ENCODE measurements at regions not wholly inside any gene's neighbourhood (a gene's known extent, or its start where the extent isn't known, plus 50 kb on each side); places are given as distances from the start of the nearest gene placed in this dataset.

DNA sequence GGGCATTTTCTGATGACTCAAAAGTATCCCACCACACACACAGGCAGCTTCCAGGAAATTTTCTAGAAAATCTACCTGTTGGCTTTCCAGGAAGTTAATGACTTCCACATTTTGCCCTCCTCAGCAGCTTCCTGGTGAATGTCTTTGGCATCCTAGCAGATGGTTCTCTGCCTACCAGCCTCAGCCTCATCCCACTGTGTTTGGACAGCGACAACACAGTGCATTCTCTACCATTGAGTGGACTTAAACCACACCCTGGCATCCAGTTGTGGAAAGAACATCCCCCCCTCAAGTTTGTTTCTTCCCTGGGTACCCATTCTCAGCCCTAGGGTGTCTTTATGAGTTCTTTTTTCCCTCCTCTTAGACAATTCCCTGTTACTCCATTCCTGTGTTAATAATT lies 50.8 kb upstream of the GADL1 start:
- Histone ChIP-seq H3K9me2 (replicated peaks; ENCODE audit: insufficient read depth, low read length) (no peaks in the 10 kb centered on the region), H3K27me3 (ENCODE audit: low read length) (no peaks in the 10 kb centered on the region), H3K36me3 (ENCODE audit: insufficient read depth, low read length) (no peaks in the 10 kb centered on the region), H3K9me3 (ENCODE audit: low read length) (no peaks in the 10 kb centered on the region), H3K79me2 (ENCODE audit: low read length) (no peaks in the 10 kb centered on the region), H3K9ac (ENCODE audit: low read length) (no peak overlapping the region), H3K4me3 (ENCODE audit: low read length) (no peak overlapping the region), H3K4me2 (ENCODE audit: low read depth, low read length, poor library complexity, severe bottlenecking) (no peak overlapping the region), H3K4me1 (ENCODE audit: low read length) (no peaks in the 10 kb centered on the region), H2AFZ (ENCODE audit: low read length) (no peak overlapping the region), H3K27ac (ENCODE audit: low read length) (no peak overlapping the region), H4K20me1 (ENCODE audit: insufficient read depth, low read depth, low read length) (no peaks in the 10 kb centered on the region)
- no peak for DNase-seq

DNA sequence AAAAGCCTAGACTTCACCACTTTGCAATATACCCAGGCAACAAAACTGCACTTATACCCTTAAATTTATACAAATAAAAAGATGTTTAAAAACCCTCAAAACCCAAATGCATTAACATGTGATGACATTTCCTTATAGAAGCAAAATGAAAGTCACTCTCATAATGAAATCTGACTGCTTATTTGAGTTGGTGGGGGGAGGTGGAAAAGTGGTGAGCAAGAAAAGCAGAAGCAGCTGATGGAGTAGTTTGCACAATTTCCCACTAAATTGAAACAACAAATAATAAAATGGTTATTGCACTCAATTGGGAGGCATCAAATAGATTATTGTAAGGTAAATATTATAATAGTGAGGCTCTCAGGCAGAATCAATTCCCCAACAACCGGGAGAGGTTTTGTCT lies 54.0 kb upstream of the GADL1 start:
- no peak overlapping the region for H3K4me2 ChIP-seq (ENCODE audit: low read depth, low read length, poor library complexity, severe bottlenecking)
- no peak overlapping the region for H2AFZ ChIP-seq (ENCODE audit: low read length)

DNA sequence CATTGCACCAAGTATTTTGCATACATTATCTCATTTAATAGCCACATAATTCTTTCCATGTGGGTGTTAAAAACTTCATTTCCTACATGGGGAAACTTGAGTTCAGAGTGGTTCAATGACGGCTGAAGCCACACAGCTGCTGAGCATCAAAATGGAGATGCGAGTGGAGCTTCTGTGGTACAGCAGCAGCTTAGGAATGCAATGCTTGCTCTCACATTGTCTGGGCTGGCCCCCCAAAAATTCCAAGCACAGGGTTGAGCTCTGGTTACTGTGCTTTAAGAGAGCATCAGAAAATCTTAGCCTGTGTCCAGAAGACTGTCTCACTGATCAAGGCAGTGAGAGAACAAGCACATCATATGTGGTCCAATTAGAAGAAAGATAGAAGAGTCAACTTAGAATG lies 57.4 kb upstream of the GADL1 start:
- no peak for DNase-seq
- Histone ChIP-seq H3K27ac (ENCODE audit: low read length) (no peak overlapping the region), H3K4me3 (ENCODE audit: low read length) (no peak overlapping the region), H3K9me2 (replicated peaks; ENCODE audit: insufficient read depth, low read length) (no peaks in the 10 kb centered on the region), H3K36me3 (ENCODE audit: insufficient read depth, low read length) (no peaks in the 10 kb centered on the region), H4K20me1 (ENCODE audit: insufficient read depth, low read depth, low read length) (no peaks in the 10 kb centered on the region), H3K4me1 (ENCODE audit: low read length) (no peaks in the 10 kb centered on the region), H3K9ac (ENCODE audit: low read length) (no peak overlapping the region), H3K9me3 (ENCODE audit: low read length) (no peaks in the 10 kb centered on the region), H3K27me3 (ENCODE audit: low read length) (no peaks in the 10 kb centered on the region), H3K4me2 (ENCODE audit: low read depth, low read length, poor library complexity, severe bottlenecking) (no peak overlapping the region), H3K79me2 (ENCODE audit: low read length) (no peaks in the 10 kb centered on the region), H2AFZ (ENCODE audit: low read length) (no peak overlapping the region)

More for the DNA sequence above, 54.0 kb upstream of the GADL1 start:
- Histone ChIP-seq H3K9me2 (replicated peaks; ENCODE audit: insufficient read depth, low read length) (no peaks in the 10 kb centered on the region), H3K27me3 (ENCODE audit: low read length) (no peaks in the 10 kb centered on the region), H3K4me3 (ENCODE audit: low read length) (no peak overlapping the region), H3K36me3 (ENCODE audit: insufficient read depth, low read length) (no peaks in the 10 kb centered on the region), H3K27ac (ENCODE audit: low read length) (no peak overlapping the region), H4K20me1 (ENCODE audit: insufficient read depth, low read depth, low read length) (no peaks in the 10 kb centered on the region), H3K9ac (ENCODE audit: low read length) (no peak overlapping the region), H3K9me3 (ENCODE audit: low read length) (no peaks in the 10 kb centered on the region), H3K79me2 (ENCODE audit: low read length) (no peaks in the 10 kb centered on the region), H3K4me1 (ENCODE audit: low read length) (no peaks in the 10 kb centered on the region)
- DNase-seq, result no peak

DNA sequence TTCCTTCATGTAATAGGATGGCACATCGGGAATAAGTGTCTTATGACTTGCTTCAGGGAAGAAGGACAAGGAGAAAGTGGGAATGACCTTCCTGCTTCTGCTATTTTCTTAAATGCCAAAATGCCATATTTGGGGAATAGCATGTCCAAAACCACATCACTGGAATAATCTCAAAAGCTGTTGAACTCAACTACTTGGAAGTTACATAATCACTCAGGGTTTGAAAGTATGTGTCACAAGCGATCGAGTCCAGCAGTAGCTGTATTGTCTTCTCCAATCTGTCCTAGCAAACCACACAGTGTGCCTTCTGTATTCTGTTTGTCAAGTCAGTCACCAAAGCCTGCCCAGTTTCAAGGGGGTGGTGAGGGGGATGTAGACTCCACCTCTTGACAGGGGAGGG lies 58.3 kb upstream of the GADL1 start:
- H4K20me1 ChIP-seq (ENCODE audit: insufficient read depth, low read depth, low read length), result no peaks in the 10 kb centered on the region
- no peak overlapping the region for H2AFZ ChIP-seq (ENCODE audit: low read length)
- no peak overlapping the region for H3K4me3 ChIP-seq (ENCODE audit: low read length)
- no peak for DNase-seq
- no peak overlapping the region for H3K9ac ChIP-seq (ENCODE audit: low read length)
- no peak overlapping the region for H3K4me2 ChIP-seq (ENCODE audit: low read depth, low read length, poor library complexity, severe bottlenecking)
- H3K27ac ChIP-seq (ENCODE audit: low read length), result no peak overlapping the region
- H3K27me3 ChIP-seq (ENCODE audit: low read length), result no peaks in the 10 kb centered on the region
- H3K9me3 ChIP-seq (ENCODE audit: low read length), result no peaks in the 10 kb centered on the region
- H3K79me2 ChIP-seq (ENCODE audit: low read length), result no peaks in the 10 kb centered on the region
- H3K9me2 ChIP-seq (replicated peaks; ENCODE audit: insufficient read depth, low read length), result no peaks in the 10 kb centered on the region
- no peaks in the 10 kb centered on the region for H3K36me3 ChIP-seq (ENCODE audit: insufficient read depth, low read length)
- H3K4me1 ChIP-seq (ENCODE audit: low read length), result no peaks in the 10 kb centered on the region

DNA sequence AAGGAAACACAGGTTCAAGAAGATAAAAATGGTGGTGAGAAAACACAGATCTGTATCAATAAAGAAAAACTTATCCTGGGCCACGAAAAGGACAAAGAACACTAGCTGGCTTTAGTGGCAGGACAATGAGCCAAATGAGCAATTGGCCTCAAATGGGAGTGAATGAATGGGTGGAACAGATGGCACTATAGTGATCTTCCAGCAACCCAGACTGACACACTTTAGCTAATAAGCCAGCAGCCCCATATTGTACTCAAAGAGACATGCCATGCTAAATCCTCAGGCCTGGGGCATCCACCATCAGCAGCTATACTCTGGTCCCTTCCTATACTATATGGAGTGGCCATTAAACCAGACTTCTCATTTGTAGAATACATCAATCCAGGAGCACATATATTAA lies 60.0 kb upstream of the GADL1 start:
- Histone ChIP-seq H3K9me3 (ENCODE audit: low read length) (no peaks in the 10 kb centered on the region), H3K4me3 (ENCODE audit: low read length) (no peak overlapping the region), H3K27ac (ENCODE audit: low read length) (no peak overlapping the region), H3K36me3 (ENCODE audit: insufficient read depth, low read length) (no peaks in the 10 kb centered on the region), H3K4me1 (ENCODE audit: low read length) (no peaks in the 10 kb centered on the region), H3K27me3 (ENCODE audit: low read length) (no peaks in the 10 kb centered on the region), H2AFZ (ENCODE audit: low read length) (no peak overlapping the region), H3K9ac (ENCODE audit: low read length) (no peak overlapping the region), H3K9me2 (replicated peaks; ENCODE audit: insufficient read depth, low read length) (no peaks in the 10 kb centered on the region), H3K79me2 (ENCODE audit: low read length) (no peaks in the 10 kb centered on the region), H3K4me2 (ENCODE audit: low read depth, low read length, poor library complexity, severe bottlenecking) (no peak overlapping the region), H4K20me1 (ENCODE audit: insufficient read depth, low read depth, low read length) (no peaks in the 10 kb centered on the region)
- no peak for DNase-seq

DNA sequence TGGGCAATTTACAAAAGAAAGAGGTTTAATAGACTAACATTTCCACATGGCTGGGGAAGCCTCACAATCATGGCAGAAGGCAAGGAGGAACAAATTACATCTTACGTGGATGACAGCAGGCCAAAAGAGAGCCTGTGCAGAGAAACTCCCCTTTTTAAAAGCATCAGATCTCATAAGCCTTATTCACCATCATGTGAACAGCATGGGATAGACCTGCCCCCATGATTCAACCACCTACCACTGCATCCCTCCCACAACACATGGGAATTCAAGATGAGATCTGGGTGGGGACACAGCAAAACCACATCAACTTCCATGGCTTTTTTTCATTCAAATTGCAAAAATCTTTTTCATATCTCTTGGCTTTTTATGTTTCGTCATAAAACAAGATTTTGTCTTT lies 67.6 kb upstream of the GADL1 start:
- Histone ChIP-seq H3K79me2 (ENCODE audit: low read length) (no peaks in the 10 kb centered on the region), H3K27ac (ENCODE audit: low read length) (no peak overlapping the region), H3K9ac (ENCODE audit: low read length) (no peak overlapping the region), H3K9me3 (ENCODE audit: low read length) (no peaks in the 10 kb centered on the region), H2AFZ (ENCODE audit: low read length) (no peak overlapping the region), H3K4me3 (ENCODE audit: low read length) (no peak overlapping the region), H3K4me2 (ENCODE audit: low read depth, low read length, poor library complexity, severe bottlenecking) (no peak overlapping the region), H3K4me1 (ENCODE audit: low read length) (no peaks in the 10 kb centered on the region), H3K27me3 (ENCODE audit: low read length) (no peaks in the 10 kb centered on the region), H3K9me2 (replicated peaks; ENCODE audit: insufficient read depth, low read length) (no peaks in the 10 kb centered on the region), H3K36me3 (ENCODE audit: insufficient read depth, low read length) (no peaks in the 10 kb centered on the region), H4K20me1 (ENCODE audit: insufficient read depth, low read depth, low read length) (no peaks in the 10 kb centered on the region)
- no peak for DNase-seq

DNA sequence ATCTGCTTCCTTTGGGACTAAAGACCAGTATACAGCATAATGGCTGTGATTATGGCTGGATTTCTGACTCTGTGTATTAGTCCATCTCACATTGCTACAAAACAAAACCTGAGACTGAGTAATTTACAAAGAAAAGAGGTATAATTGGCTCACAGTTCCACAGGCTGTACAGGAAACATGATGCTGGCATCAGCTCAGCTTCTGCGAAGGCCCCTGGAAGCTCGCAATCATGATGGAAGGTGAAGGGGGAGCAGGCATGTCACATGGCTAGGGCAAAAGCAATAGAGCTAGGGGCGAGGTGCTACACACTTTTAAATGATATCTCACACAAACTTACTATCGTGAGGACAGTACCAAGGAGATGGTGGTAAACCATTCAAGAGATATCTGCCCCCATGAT lies 68.0 kb upstream of the GADL1 start:
- H4K20me1 ChIP-seq (ENCODE audit: insufficient read depth, low read depth, low read length), result no peaks in the 10 kb centered on the region
- no peaks in the 10 kb centered on the region for H3K36me3 ChIP-seq (ENCODE audit: insufficient read depth, low read length)
- H3K9me2 ChIP-seq (replicated peaks; ENCODE audit: insufficient read depth, low read length), result no peaks in the 10 kb centered on the region
- no peak overlapping the region for H3K4me3 ChIP-seq (ENCODE audit: low read length)
- no peaks in the 10 kb centered on the region for H3K27me3 ChIP-seq (ENCODE audit: low read length)
- no peak overlapping the region for H3K4me2 ChIP-seq (ENCODE audit: low read depth, low read length, poor library complexity, severe bottlenecking)
- H3K4me1 ChIP-seq (ENCODE audit: low read length), result no peaks in the 10 kb centered on the region
- no peak for DNase-seq
- H3K9ac ChIP-seq (ENCODE audit: low read length), result no peak overlapping the region
- no peak overlapping the region for H2AFZ ChIP-seq (ENCODE audit: low read length)
- H3K27ac ChIP-seq (ENCODE audit: low read length), result no peak overlapping the region
- no peaks in the 10 kb centered on the region for H3K9me3 ChIP-seq (ENCODE audit: low read length)
- no peaks in the 10 kb centered on the region for H3K79me2 ChIP-seq (ENCODE audit: low read length)

DNA sequence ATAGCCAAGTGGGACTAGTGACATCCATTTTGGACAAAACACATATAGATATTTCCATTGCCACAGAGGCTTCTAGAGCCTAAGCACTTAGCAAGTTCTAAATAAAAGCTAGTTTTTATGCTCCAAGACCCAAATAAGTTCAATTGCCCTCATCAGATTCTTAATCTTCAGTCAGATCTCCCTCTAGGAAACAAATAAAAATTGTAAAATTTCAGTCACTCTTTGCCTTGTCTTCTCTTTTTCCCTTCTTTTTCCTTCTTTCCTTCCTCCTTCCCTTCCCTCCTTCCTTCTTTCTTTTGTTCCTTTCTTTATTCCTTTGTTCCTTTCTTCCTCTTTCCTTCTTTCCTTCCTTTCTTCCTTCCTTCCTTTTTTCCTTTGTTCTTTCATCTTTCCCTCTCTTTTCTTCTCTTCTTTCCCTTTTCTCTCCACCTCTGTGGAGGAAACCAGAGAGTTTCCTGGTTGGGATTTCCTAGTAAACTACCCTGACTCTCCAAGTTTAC lies 68.8 kb upstream of the GADL1 start:
- Histone ChIP-seq H3K9me2 (replicated peaks; ENCODE audit: insufficient read depth, low read length) (no peaks in the 10 kb centered on the region), H3K79me2 (ENCODE audit: low read length) (no peaks in the 10 kb centered on the region), H4K20me1 (ENCODE audit: insufficient read depth, low read depth, low read length) (no peaks in the 10 kb centered on the region), H3K36me3 (ENCODE audit: insufficient read depth, low read length) (no peaks in the 10 kb centered on the region), H3K27me3 (ENCODE audit: low read length) (no peaks in the 10 kb centered on the region), H3K9ac (ENCODE audit: low read length) (no peak overlapping the region), H3K4me1 (ENCODE audit: low read length) (no peaks in the 10 kb centered on the region), H3K27ac (ENCODE audit: low read length) (no peak overlapping the region), H3K4me2 (ENCODE audit: low read depth, low read length, poor library complexity, severe bottlenecking) (no peak overlapping the region), H3K4me3 (ENCODE audit: low read length) (no peak overlapping the region), H2AFZ (ENCODE audit: low read length) (no peak overlapping the region), H3K9me3 (ENCODE audit: low read length) (no peaks in the 10 kb centered on the region)
- DNase-seq, result no peak

DNA sequence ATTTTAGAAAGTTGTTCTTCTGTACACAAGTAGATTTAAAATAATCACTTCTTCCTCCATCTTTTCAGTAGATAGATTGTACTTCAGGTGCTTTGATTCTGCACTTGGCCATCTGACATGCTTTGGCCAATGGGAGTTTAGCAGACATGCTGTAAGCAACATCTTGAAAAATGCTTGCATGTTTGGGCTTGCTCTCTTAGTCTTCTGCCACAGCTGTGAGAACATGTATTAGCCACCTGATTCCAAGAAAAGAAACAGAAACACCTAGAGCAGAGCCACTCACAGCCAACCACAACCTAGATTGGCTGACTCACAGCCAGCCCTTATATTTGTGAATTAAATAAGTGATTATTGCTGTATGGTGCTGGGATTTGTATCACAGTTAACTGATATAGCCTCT lies 70.2 kb upstream of the GADL1 start:
- Histone ChIP-seq H3K9me2 (replicated peaks; ENCODE audit: insufficient read depth, low read length) (no peaks in the 10 kb centered on the region), H3K4me2 (ENCODE audit: low read depth, low read length, poor library complexity, severe bottlenecking) (no peak overlapping the region), H3K9ac (ENCODE audit: low read length) (no peak overlapping the region), H3K4me3 (ENCODE audit: low read length) (no peak overlapping the region), H3K27ac (ENCODE audit: low read length) (no peak overlapping the region), H4K20me1 (ENCODE audit: insufficient read depth, low read depth, low read length) (no peaks in the 10 kb centered on the region), H3K4me1 (ENCODE audit: low read length) (no peaks in the 10 kb centered on the region), H3K9me3 (ENCODE audit: low read length) (no peaks in the 10 kb centered on the region), H3K79me2 (ENCODE audit: low read length) (no peaks in the 10 kb centered on the region), H2AFZ (ENCODE audit: low read length) (no peak overlapping the region), H3K36me3 (ENCODE audit: insufficient read depth, low read length) (no peaks in the 10 kb centered on the region), H3K27me3 (ENCODE audit: low read length) (no peaks in the 10 kb centered on the region)
- no peak for DNase-seq
